IMR-90 (cell line): ENCODE measurements at regions not wholly inside any gene's neighbourhood (a gene's known extent, or its start where the extent isn't known, plus 50 kb on each side); places are given as distances from the start of the nearest gene placed in this dataset.

ENCODE experiments used
- ATAC-seq: fragments of 200-7000 bp; cut with Tn5 transposase; 2 replicates; pipeline ENCODE4 v1.9.1; 2020; ENCODE audit warnings: low read depth, mild to moderate bottlenecking, moderate library complexity
- BruUV-seq: library from RNA; stranded (reverse); fragments of 400-500 nt; replicated peaks from 2 replicates; lab custom pipeline; 2021; lab: Mats Ljungman, UMichigan
- CTCF ChIA-PET: fragments of 300-600 bp; formaldehyde crosslinking; extraction: SDS; loops from one replicate; lab custom pipeline; 2021; ENCODE audit warnings: antibody characterized with exemption; lab: Yijun Ruan, JAX
- POLR2A ChIA-PET: fragments of 300-600 bp; sonication (Branson Sonifier 250); formaldehyde crosslinking; loops from one replicate; lab custom pipeline; 2022; ENCODE audit warnings: antibody characterized with exemption; ENCODE audit not compliant: unreplicated experiment; lab: Charles Lee
- DNase-seq: peaks from one replicate; pipeline ENCODE4 v3.0.0; 2013
- H2AFZ ChIP-seq: replicated peaks from 2 replicates; pipeline ENCODE3; 2013; ENCODE audit warnings: low read length, mild to moderate bottlenecking; ENCODE audit not compliant: poor library complexity
- H2AK5ac ChIP-seq: 2 replicates; pipeline ENCODE4 v1.6.1; 2013; ENCODE audit warnings: low read depth, low read length, inconsistent platforms
- H2AK9ac ChIP-seq: replicated peaks from 2 replicates; pipeline ENCODE3; 2013; ENCODE audit warnings: mild to moderate bottlenecking, low read depth, low read length, moderate library complexity; ENCODE audit not compliant: poor library complexity
- H2BK120ac ChIP-seq: 2 replicates; pipeline ENCODE4 v1.6.1; 2013; ENCODE audit warnings: low read depth, low read length, inconsistent platforms
- H2BK15ac ChIP-seq: 3 replicates; pipeline ENCODE4 v1.6.1; 2013; ENCODE audit warnings: low read depth, low read length, inconsistent platforms
- H2BK20ac ChIP-seq: 2 replicates; pipeline ENCODE4 v1.6.1; 2013; ENCODE audit warnings: low read depth, mild to moderate bottlenecking, inconsistent platforms, low read length, moderate library complexity
- H2BK5ac ChIP-seq: 2 replicates; pipeline ENCODE4 v1.6.1; 2013; ENCODE audit warnings: mild to moderate bottlenecking, low read depth, low read length, inconsistent platforms; ENCODE audit not compliant: poor library complexity, severe bottlenecking
- H3K14ac ChIP-seq: replicated peaks from 2 replicates; pipeline ENCODE4 v1.6.1; 2013; ENCODE audit warnings: low read depth, low read length, inconsistent platforms
- H3K18ac ChIP-seq: 2 replicates; pipeline ENCODE4 v1.6.1; 2013; ENCODE audit warnings: low read depth, low read length, control low read depth
- H3K23ac ChIP-seq: 2 replicates; pipeline ENCODE4 v1.6.1; 2013; ENCODE audit warnings: low read depth, low read length, inconsistent platforms
- H3K27ac ChIP-seq: 2 replicates; pipeline ENCODE4 v1.5.1; 2013; ENCODE audit warnings: mild to moderate bottlenecking, control low read depth, low read length; ENCODE audit not compliant: insufficient read depth
- H3K27me3 ChIP-seq: 2 replicates; pipeline ENCODE4 v1.6.1; 2013; ENCODE audit warnings: low read length; ENCODE audit not compliant: control insufficient read depth, insufficient read depth
- H3K36me3 ChIP-seq: 2 replicates; pipeline ENCODE4 v1.6.1; 2013; ENCODE audit warnings: low read length, mixed read lengths; ENCODE audit not compliant: control insufficient read depth, insufficient read depth
- H3K4ac ChIP-seq: 2 replicates; pipeline ENCODE4 v1.6.1; 2013; ENCODE audit warnings: low read depth, low read length, inconsistent platforms
- H3K4me1 ChIP-seq: 2 replicates; pipeline ENCODE4 v1.6.1; 2013; ENCODE audit warnings: low read length, mixed read lengths; ENCODE audit not compliant: control insufficient read depth, insufficient read depth
- H3K4me2 ChIP-seq: 2 replicates; pipeline ENCODE4 v1.6.1; 2013; ENCODE audit warnings: low read depth, mild to moderate bottlenecking, control low read depth, low read length, moderate library complexity
- H3K4me3 ChIP-seq: 2 replicates; pipeline ENCODE4 v1.5.1; 2013; ENCODE audit warnings: low read depth, mild to moderate bottlenecking, control low read depth, low read length, moderate library complexity; ENCODE audit not compliant: insufficient read depth
- H3K56ac ChIP-seq: 2 replicates; pipeline ENCODE4 v1.6.1; 2013; ENCODE audit warnings: low read length, inconsistent platforms; ENCODE audit not compliant: insufficient read depth; ENCODE audit errors: extremely low read depth
- H3K79me1 ChIP-seq, 2 experiments: 2 replicates each; pipeline ENCODE4 v1.6.1; 2013; ENCODE audit warnings: low read length in 2 of 2, inconsistent platforms in 1 of 2, low read depth in 1 of 2
- H3K9ac ChIP-seq: 2 replicates; pipeline ENCODE4 v1.6.1; 2013; ENCODE audit warnings: low read depth, low read length, control low read depth
- H3K9me1 ChIP-seq: 2 replicates; pipeline ENCODE4 v1.6.1; 2013; ENCODE audit warnings: low read length, inconsistent platforms; ENCODE audit not compliant: insufficient read depth
- H3K9me3 ChIP-seq: 2 replicates; pipeline ENCODE4 v1.6.1; 2013; ENCODE audit warnings: low read length; ENCODE audit not compliant: control insufficient read depth, insufficient read depth
- H4K20me1 ChIP-seq: 2 replicates; pipeline ENCODE4 v1.6.1; 2013; ENCODE audit warnings: low read length, inconsistent platforms; ENCODE audit not compliant: insufficient read depth
- H4K5ac ChIP-seq: 2 replicates; pipeline ENCODE4 v1.6.1; 2013; ENCODE audit warnings: mild to moderate bottlenecking, low read depth, low read length, control low read depth
- H4K8ac ChIP-seq, 2 experiments: 2 replicates each; pipeline ENCODE4 v1.6.1; 2013; ENCODE audit warnings: low read depth in 2 of 2, low read length in 2 of 2, control low read depth in 1 of 2, inconsistent platforms in 1 of 2
- H4K91ac ChIP-seq: 2 replicates; pipeline ENCODE4 v1.6.1; 2013; ENCODE audit warnings: low read depth, low read length, inconsistent platforms; ENCODE audit not compliant: insufficient read depth
- BHLHE40 ChIP-seq: fragments of 150-350 bp; IDR thresholded peaks from 2 replicates; pipeline ENCODE4 v1.6.1; 2016; ENCODE audit warnings: mild to moderate bottlenecking, low read depth, low read length
- CEBPB ChIP-seq: IDR thresholded peaks from 2 replicates; pipeline ENCODE4 v1.6.1; 2012; ENCODE audit warnings: low read depth, low read length, improper control_type of control experiment
- CHD1 ChIP-seq: IDR thresholded peaks from 2 replicates; pipeline ENCODE4 v1.6.1; 2012; ENCODE audit warnings: low read depth, low read length, improper control_type of control experiment
- FOS ChIP-seq: fragments of 150-350 bp; IDR thresholded peaks from 2 replicates; pipeline ENCODE4 v1.6.1; 2016; ENCODE audit warnings: low read depth, low read length
- MAFK ChIP-seq: IDR thresholded peaks from 2 replicates; pipeline ENCODE4 v1.6.1; 2012; ENCODE audit warnings: low read depth, low read length, improper control_type of control experiment
- MAZ ChIP-seq: IDR thresholded peaks from 2 replicates; pipeline ENCODE4 v1.6.1; 2012; ENCODE audit warnings: low read depth, mild to moderate bottlenecking, low read length, improper control_type of control experiment, moderate library complexity, borderline replicate concordance
- MXI1 ChIP-seq: IDR thresholded peaks from 2 replicates; pipeline ENCODE4 v1.6.1; 2012; ENCODE audit warnings: low read depth, mild to moderate bottlenecking, low read length, moderate library complexity, borderline replicate concordance
- NFE2L2 ChIP-seq: fragments of 150-350 bp; IDR thresholded peaks from 2 replicates; pipeline ENCODE4 v1.6.1; 2016; ENCODE audit warnings: low read depth, mild to moderate bottlenecking, low read length
- POLR2A ChIP-seq: IDR thresholded peaks from 2 replicates; pipeline ENCODE4 v1.6.1; 2012; ENCODE audit warnings: mild to moderate bottlenecking, low read depth, low read length
- RAD21 ChIP-seq: IDR thresholded peaks from 2 replicates; pipeline ENCODE4 v1.6.1; 2012; ENCODE audit warnings: low read length, improper control_type of control experiment
- RCOR1 ChIP-seq: IDR thresholded peaks from 2 replicates; pipeline ENCODE4 v1.6.1; 2012; ENCODE audit warnings: mild to moderate bottlenecking, low read length, improper control_type of control experiment; ENCODE audit not compliant: insufficient replicate concordance
- RFX5 ChIP-seq: IDR thresholded peaks from 2 replicates; pipeline ENCODE4 v1.8.0; 2012; ENCODE audit warnings: low read depth, mild to moderate bottlenecking, low read length, moderate library complexity
- SMC3 ChIP-seq: fragments of 150-350 bp; IDR thresholded peaks from 2 replicates; pipeline ENCODE4 v1.6.1; 2016; ENCODE audit warnings: low read depth, mild to moderate bottlenecking, antibody characterized with exemption, low read length, moderate library complexity
- WGBS, 2 experiments: methylation state at CpG; one replicate each; pipeline versions ENCODE4 v1.1.5 to v1.1.7; 2013; ENCODE audit warnings: missing lambda C conversion rate in 2 of 2; ENCODE audit not compliant: insufficient read length in 1 of 2; ENCODE audit errors: extremely low coverage in 2 of 2; 5-methylcytosine and 5-hydroxymethylcytosine counted together
- dilution Hi-C: fragments of 300-500 bp; cut with HindIII; formaldehyde crosslinking; loops from one replicate; pipeline ENCODE4 v1.14.3; 2018; ENCODE audit warnings: low sequenced_read_pairs; ENCODE audit not compliant: unreplicated experiment
- in situ Hi-C: fragments of 300-500 bp; cut with MboI; formaldehyde crosslinking; loops from 3 replicates; pipeline ENCODE4 v1.14.3; 2019; ENCODE audit warnings: low sequenced_read_pairs, inconsistent platforms, mixed read lengths
- intact Hi-C: fragments of 100-400 bp; cut with micrococcal nuclease; formaldehyde crosslinking; loops from 2 replicates; pipeline ENCODE4 v1.10.0; 2022
- TF ChIP-seq, protein P1 (sequence below): fragments of 150-350 bp; IDR thresholded peaks from 2 replicates; pipeline ENCODE4 v1.6.1; 2017; ENCODE audit warnings: mild to moderate bottlenecking, antibody characterized with exemption, low read length, low read depth
- TF ChIP-seq, protein P2 (sequence below): fragments of 150-350 bp; IDR thresholded peaks from 2 replicates; pipeline ENCODE4 v1.6.1; 2016; ENCODE audit warnings: low read depth, mild to moderate bottlenecking, low read length, moderate library complexity, borderline replicate concordance
- TF ChIP-seq, protein P3 (sequence below): conservative IDR thresholded peaks from 2 replicates; pipeline ENCODE4 v1.5.1; 2012; ENCODE audit warnings: mild to moderate bottlenecking, low read depth, low read length, improper control_type of control experiment

DNA sequence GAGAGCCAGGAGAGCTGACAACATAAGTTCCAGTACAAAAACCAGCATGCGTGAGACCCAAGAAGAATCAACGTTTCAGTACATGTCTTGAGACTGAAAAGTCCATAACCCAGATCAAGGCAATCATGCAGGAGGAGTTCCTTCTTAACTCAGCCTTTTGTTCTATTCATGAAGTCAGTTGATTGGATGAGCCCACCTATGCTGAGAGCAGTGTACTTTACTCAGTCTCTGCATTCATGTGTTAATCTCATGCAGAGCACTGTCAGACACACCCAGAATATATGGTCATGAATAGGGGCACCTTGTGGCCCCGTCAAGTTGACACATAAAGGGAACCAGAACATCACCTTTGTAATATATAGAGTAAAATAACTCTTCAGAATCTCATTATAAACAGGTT lies 653.6 kb upstream of the CNTNAP5 start:
- no peak overlapping the region for H2AK9ac ChIP-seq
- H3K4me1 ChIP-seq, result no peaks in the 10 kb centered on the region
- no peak overlapping the region for H2BK5ac ChIP-seq
- no peak overlapping the region for H2BK20ac ChIP-seq
- no peak overlapping the region for H3K56ac ChIP-seq
- intact Hi-C loops (no loop called here), in situ Hi-C loops (no loop called here), dilution Hi-C loops (no loop called here)
- no peaks in the 10 kb centered on the region for H4K20me1 ChIP-seq
- no CpG with 5 or more reads among the region's 3 CpGs for WGBS, 2 experiments
- no TSS peak for BruUV-seq
- H2AFZ ChIP-seq, result no peak overlapping the region
- no peak overlapping the region for H3K4me2 ChIP-seq
- no peak overlapping the region for H4K8ac ChIP-seq
- H3K18ac ChIP-seq, result no peak overlapping the region
- no peaks in the 10 kb centered on the region for H3K9me1 ChIP-seq
- DNase-seq, result no peak
- POLR2A ChIA-PET, result no interaction called here
- no peak overlapping the region for H3K9ac ChIP-seq
- no peak overlapping the region for H3K27ac ChIP-seq
- H3K14ac ChIP-seq, result no peak overlapping the region
- no peak overlapping the region for H3K23ac ChIP-seq
- ATAC-seq, result no peak
- no peak overlapping the region for H3K4me3 ChIP-seq
- H3K4ac ChIP-seq, result no peak overlapping the region
- H3K36me3 ChIP-seq, result no peaks in the 10 kb centered on the region
- H2BK120ac ChIP-seq, result no peak overlapping the region
- CTCF ChIA-PET, result no interaction called here
- H3K27me3 ChIP-seq, result no peaks in the 10 kb centered on the region
- H2BK15ac ChIP-seq, result no peak overlapping the region
- H4K5ac ChIP-seq, result no peak overlapping the region
- TF ChIP-seq, protein P1, sequence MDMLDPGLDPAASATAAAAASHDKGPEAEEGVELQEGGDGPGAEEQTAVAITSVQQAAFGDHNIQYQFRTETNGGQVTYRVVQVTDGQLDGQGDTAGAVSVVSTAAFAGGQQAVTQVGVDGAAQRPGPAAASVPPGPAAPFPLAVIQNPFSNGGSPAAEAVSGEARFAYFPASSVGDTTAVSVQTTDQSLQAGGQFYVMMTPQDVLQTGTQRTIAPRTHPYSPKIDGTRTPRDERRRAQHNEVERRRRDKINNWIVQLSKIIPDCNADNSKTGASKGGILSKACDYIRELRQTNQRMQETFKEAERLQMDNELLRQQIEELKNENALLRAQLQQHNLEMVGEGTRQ, result no peak
- TF ChIP-seq NFE2L2, result no peak
- no peak for TF ChIP-seq FOS
- TF ChIP-seq MAFK, result no peak
- no peak for TF ChIP-seq POLR2A
- TF ChIP-seq, protein P2, sequence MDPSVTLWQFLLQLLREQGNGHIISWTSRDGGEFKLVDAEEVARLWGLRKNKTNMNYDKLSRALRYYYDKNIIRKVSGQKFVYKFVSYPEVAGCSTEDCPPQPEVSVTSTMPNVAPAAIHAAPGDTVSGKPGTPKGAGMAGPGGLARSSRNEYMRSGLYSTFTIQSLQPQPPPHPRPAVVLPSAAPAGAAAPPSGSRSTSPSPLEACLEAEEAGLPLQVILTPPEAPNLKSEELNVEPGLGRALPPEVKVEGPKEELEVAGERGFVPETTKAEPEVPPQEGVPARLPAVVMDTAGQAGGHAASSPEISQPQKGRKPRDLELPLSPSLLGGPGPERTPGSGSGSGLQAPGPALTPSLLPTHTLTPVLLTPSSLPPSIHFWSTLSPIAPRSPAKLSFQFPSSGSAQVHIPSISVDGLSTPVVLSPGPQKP, result no peak
- TF ChIP-seq BHLHE40, result no peak
- TF ChIP-seq MAZ, result no peak
- no peak for TF ChIP-seq MXI1
- TF ChIP-seq RFX5, result no peak
- TF ChIP-seq SMC3, result no peak
- TF ChIP-seq RCOR1, result no peak
- TF ChIP-seq RAD21, result no peak
- TF ChIP-seq, protein P3, sequence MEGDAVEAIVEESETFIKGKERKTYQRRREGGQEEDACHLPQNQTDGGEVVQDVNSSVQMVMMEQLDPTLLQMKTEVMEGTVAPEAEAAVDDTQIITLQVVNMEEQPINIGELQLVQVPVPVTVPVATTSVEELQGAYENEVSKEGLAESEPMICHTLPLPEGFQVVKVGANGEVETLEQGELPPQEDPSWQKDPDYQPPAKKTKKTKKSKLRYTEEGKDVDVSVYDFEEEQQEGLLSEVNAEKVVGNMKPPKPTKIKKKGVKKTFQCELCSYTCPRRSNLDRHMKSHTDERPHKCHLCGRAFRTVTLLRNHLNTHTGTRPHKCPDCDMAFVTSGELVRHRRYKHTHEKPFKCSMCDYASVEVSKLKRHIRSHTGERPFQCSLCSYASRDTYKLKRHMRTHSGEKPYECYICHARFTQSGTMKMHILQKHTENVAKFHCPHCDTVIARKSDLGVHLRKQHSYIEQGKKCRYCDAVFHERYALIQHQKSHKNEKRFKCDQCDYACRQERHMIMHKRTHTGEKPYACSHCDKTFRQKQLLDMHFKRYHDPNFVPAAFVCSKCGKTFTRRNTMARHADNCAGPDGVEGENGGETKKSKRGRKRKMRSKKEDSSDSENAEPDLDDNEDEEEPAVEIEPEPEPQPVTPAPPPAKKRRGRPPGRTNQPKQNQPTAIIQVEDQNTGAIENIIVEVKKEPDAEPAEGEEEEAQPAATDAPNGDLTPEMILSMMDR, result no peak
- TF ChIP-seq CHD1, result no peak
- TF ChIP-seq CEBPB, result no peak
- no peaks in the 10 kb centered on the region for H3K79me1 ChIP-seq
- peaks cover 2% of the 10 kb centered on the region; the same call in 1 of the 2 replicates for H3K9me3 ChIP-seq
- no peak overlapping the region for H2AK5ac ChIP-seq
- H4K91ac ChIP-seq, result no peak overlapping the region
